ENCODE measurements at regions not wholly inside any gene's neighbourhood (a gene's known extent, or its start where the extent isn't known, plus 50 kb on each side); places are given as distances from the start of the nearest gene placed in this dataset.

- Histone ChIP-seq H3K4me3 (no peak overlapping the region), H3K9me3 (no peaks in the 10 kb centered on the region), H3K4me1 (no peaks in the 10 kb centered on the region), H3K27ac (no peak overlapping the region), H3K27me3 (no peaks in the 10 kb centered on the region), H3K36me3 (no peaks in the 10 kb centered on the region)
- no peak for TF ChIP-seq POLR2A (IDR thresholded peaks at IDR 0.05)
- no peak for TF ChIP-seq CTCF (IDR thresholded peaks at IDR 0.05)
- no peak for TF ChIP-seq POLR2AphosphoS5 (IDR thresholded peaks at IDR 0.05; ENCODE audit: insufficient read depth in 1 of 2, low read depth in 1 of 2)
- intact Hi-C loops (cut with DNase I), result no loop called here
- peak in 1 of 2 donors; percentile 49 for DNase-seq (ENCODE audit: extremely low spot score in 2 of 2)
Measured at GRCh38 chr10:118910702-118911101, 118.8 kb upstream of the NANOS1 start.

DNA sequence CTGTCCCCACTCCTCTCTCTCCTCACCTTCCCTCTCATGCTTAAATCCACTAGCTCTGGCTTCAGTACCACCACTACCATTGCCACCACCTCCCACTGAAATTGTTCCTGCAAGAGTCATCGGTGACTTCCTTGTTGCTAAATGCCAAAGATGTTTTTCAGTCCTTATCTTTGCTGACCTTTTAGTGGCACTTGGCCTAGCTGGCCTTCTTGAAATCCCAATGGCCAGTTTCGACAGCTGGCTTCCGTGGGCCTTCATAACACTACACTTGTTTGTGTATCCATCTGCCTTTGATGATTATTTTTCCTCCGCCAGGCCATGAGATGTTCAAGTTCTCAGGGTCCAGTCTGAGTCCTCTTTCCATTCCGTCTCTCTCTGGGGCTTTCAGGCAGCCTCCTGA, 118.2 kb upstream of the NANOS1 start:
- no peak for TF ChIP-seq POLR2A (IDR thresholded peaks at IDR 0.05)
- no peak for TF ChIP-seq POLR2AphosphoS5 (IDR thresholded peaks at IDR 0.05; ENCODE audit: insufficient read depth in 1 of 2, low read depth in 1 of 2)
- TF ChIP-seq CTCF (IDR thresholded peaks at IDR 0.05), result no peak
- no peaks in the 10 kb centered on the region for H3K36me3 ChIP-seq
- no peak overlapping the region for H3K27ac ChIP-seq
- no peak overlapping the region for H3K4me3 ChIP-seq
- intact Hi-C loops (cut with DNase I), result no loop called here
- DNase-seq (ENCODE audit: extremely low spot score in 2 of 2), result peak in 1 of 2 donors; percentile 56
- no peaks in the 10 kb centered on the region for H3K9me3 ChIP-seq
- no peaks in the 10 kb centered on the region for H3K4me1 ChIP-seq
- H3K27me3 ChIP-seq, result no peaks in the 10 kb centered on the region

- Histone ChIP-seq H3K9me3 (no peaks in the 10 kb centered on the region), H3K27me3 (no peaks in the 10 kb centered on the region), H3K4me1 (no peaks in the 10 kb centered on the region), H3K27ac (no peak overlapping the region), H3K36me3 (no peaks in the 10 kb centered on the region), H3K4me3 (no peak overlapping the region)
- DNase-seq (ENCODE audit: extremely low spot score in 2 of 2), result no peak
- no peak for TF ChIP-seq CTCF (IDR thresholded peaks at IDR 0.05)
- TF ChIP-seq POLR2A (IDR thresholded peaks at IDR 0.05), result no peak
- no peak for TF ChIP-seq POLR2AphosphoS5 (IDR thresholded peaks at IDR 0.05; ENCODE audit: insufficient read depth in 1 of 2, low read depth in 1 of 2)
- intact Hi-C loops (cut with DNase I), result no loop called here
Measured at GRCh38 chr10:118912961-118913600, 116.4 kb upstream of the NANOS1 start.

- intact Hi-C loops (cut with DNase I), result no loop called here
- no peak overlapping the region for H3K27ac ChIP-seq
- no peaks in the 10 kb centered on the region for H3K36me3 ChIP-seq
- H3K4me3 ChIP-seq, result no peak overlapping the region
- H3K27me3 ChIP-seq, result no peaks in the 10 kb centered on the region
- peak in 1 of 2 donors; percentile 42 for DNase-seq (ENCODE audit: extremely low spot score in 2 of 2)
- no peaks in the 10 kb centered on the region for H3K9me3 ChIP-seq
- no peak for TF ChIP-seq POLR2A (IDR thresholded peaks at IDR 0.05)
- no peak for TF ChIP-seq CTCF (IDR thresholded peaks at IDR 0.05)
- no peak for TF ChIP-seq POLR2AphosphoS5 (IDR thresholded peaks at IDR 0.05; ENCODE audit: insufficient read depth in 1 of 2, low read depth in 1 of 2)
- no peaks in the 10 kb centered on the region for H3K4me1 ChIP-seq
Measured at GRCh38 chr10:118913825-118914224, 115.7 kb upstream of the NANOS1 start.

DNA sequence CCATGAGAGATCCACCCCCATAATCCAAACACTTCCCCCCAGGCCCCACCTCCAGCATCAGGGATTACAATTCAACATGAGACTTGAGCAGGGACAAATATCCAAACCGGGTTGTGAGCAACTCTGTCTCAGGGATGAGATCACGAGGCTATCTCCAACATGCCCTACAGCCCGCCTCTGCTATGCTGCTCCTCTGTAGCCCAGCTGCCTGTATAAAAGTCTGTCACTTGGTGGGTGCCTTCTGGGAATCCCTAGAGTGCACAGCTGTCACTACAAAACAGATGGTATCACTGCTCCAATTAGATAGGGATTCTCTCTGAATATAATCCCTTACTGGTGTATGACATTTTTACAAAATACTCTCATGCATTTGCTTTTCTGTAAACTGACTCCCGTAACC, 114.9 kb upstream of the NANOS1 start:
- peak in 1 of 2 donors; percentile 47 for DNase-seq (ENCODE audit: extremely low spot score in 2 of 2)
- H3K36me3 ChIP-seq, result no peaks in the 10 kb centered on the region
- H3K27me3 ChIP-seq, result no peaks in the 10 kb centered on the region
- H3K4me1 ChIP-seq, result no peaks in the 10 kb centered on the region
- no peak overlapping the region for H3K4me3 ChIP-seq
- H3K9me3 ChIP-seq, result no peaks in the 10 kb centered on the region
- intact Hi-C loops (cut with DNase I), result no loop called here
- TF ChIP-seq CTCF (IDR thresholded peaks at IDR 0.05) (no peak), POLR2A (IDR thresholded peaks at IDR 0.05) (no peak), POLR2AphosphoS5 (IDR thresholded peaks at IDR 0.05; ENCODE audit: insufficient read depth in 1 of 2, low read depth in 1 of 2) (no peak)
- no peak overlapping the region for H3K27ac ChIP-seq
